Right lobe of liver (tissue), 6 donors: ENCODE measurements at regions not wholly inside any gene's neighbourhood (a gene's known extent, or its start where the extent isn't known, plus 50 kb on each side); places are given as distances from the start of the nearest gene placed in this dataset.

Source experiments
- ATAC-seq, 4 donors: fragments of 200-7000 bp; cut with Tn5 transposase; one replicate each; pipeline ENCODE4 v1.9.1; 2020; ENCODE audit warnings: mild to moderate bottlenecking in 4 of 4, moderate library complexity in 4 of 4
- DNase-seq, 3 donors: peaks; one replicate each; pipeline ENCODE4 v3.0.0-alpha.2; 2020
- H3K27ac ChIP-seq, 3 donors: fragments of 200-600 bp; one replicate each; pipeline ENCODE4 v1.8.0; 2022
- H3K27me3 ChIP-seq, 2 donors: fragments of 200-600 bp; one replicate each; pipeline ENCODE4 v1.8.0; 2022
- H3K36me3 ChIP-seq, 4 donors: fragments of 200-600 bp; sonication (generic) in 1 of 4; one replicate each; pipeline versions ENCODE4 v1.5.1 to v1.8.0; 2017 to 2022; ENCODE audit warnings: control low read depth in 1 of 4
- H3K4me1 ChIP-seq, 4 donors: fragments of 200-600 bp; sonication (generic) in 1 of 4; one replicate each; pipeline versions ENCODE4 v1.5.1 to v1.8.0; 2017 to 2022; ENCODE audit warnings: control low read depth in 1 of 4
- H3K4me3 ChIP-seq, 3 donors: fragments of 200-600 bp; one replicate each; pipeline ENCODE4 v1.8.0; 2022
- H3K9me3 ChIP-seq, 4 donors: fragments of 200-600 bp; sonication (generic) in 1 of 4; one replicate each; pipeline versions ENCODE4 v1.5.1 to v1.8.0; 2017 to 2022; ENCODE audit warnings: control low read depth in 1 of 4
- POLR2A ChIP-seq: fragments of 450-650 bp; IDR thresholded peaks from one replicate; pipeline ENCODE4 v1.6.1; 2017; ENCODE audit warnings: antibody characterized with exemption, mild to moderate bottlenecking
- WGBS: methylation state at CpG from one replicate; pipeline ENCODE4 v1.1.6; 2018; ENCODE audit warnings: low coverage, low lambda C conversion rate; ENCODE audit not compliant: insufficient coverage; ENCODE audit errors: missing lambda C conversion rate; 5-methylcytosine and 5-hydroxymethylcytosine counted together
- intact Hi-C, 2 donors: fragments of 100-400 bp; cut with DNase I; formaldehyde crosslinking; loops; one replicate each; pipeline versions ENCODE4 v1.11.2 to v1.14.1; 2022
- TF ChIP-seq, protein P1 (sequence below), 4 donors: fragments of 200-600 bp in 3 of 4; fragments of 450-650 bp in 1 of 4; IDR thresholded peaks; one replicate each; pipeline versions ENCODE4 v1.5.1 to v1.8.0; 2016 to 2022; ENCODE audit warnings: antibody characterized with exemption in 4 of 4, mild to moderate bottlenecking in 2 of 4
- donor health status: DM: no; HTN: yes; CAD: no.
- donor health status: DM: no; HTN: no; CAD: no.
- donor health status: DM: no; HTN: no; CAD: no.
- donor health status: DM: no; HTN: yes; CAD: no.
- donor health status: DM: no; HTN: yes; CAD: no.

DNA sequence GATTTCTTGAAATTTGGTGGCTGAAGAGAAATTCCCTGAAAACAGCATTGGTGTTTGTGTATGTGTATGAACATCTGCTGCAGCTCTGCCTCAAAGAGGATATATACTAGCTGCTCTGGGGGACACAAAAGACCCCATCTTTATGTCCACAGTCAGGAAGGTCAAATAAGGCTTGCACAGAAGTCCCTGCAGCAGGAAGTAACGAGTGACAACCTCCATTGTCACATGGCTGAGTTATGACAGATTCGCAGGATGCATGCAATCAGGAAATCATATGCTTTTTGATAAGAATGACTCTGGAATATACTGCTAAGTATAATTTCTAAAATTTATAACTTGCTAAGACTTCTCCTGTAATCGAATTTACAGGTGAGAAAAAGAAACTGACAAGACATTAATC, 225.9 kb upstream of the CST7 start:
- Histone ChIP-seq H3K4me3 (no peak overlapping the region), H3K4me1 (no peaks in the 10 kb centered on the region), H3K36me3 (no peaks in the 10 kb centered on the region), H3K27me3 (no peaks in the 10 kb centered on the region), H3K27ac (no peak overlapping the region), H3K9me3 (no peaks in the 10 kb centered on the region)
- DNase-seq = no peak
- no peak for ATAC-seq
- intact Hi-C loops = no loop called here
- no peak for TF ChIP-seq POLR2A
- TF ChIP-seq, protein P1, sequence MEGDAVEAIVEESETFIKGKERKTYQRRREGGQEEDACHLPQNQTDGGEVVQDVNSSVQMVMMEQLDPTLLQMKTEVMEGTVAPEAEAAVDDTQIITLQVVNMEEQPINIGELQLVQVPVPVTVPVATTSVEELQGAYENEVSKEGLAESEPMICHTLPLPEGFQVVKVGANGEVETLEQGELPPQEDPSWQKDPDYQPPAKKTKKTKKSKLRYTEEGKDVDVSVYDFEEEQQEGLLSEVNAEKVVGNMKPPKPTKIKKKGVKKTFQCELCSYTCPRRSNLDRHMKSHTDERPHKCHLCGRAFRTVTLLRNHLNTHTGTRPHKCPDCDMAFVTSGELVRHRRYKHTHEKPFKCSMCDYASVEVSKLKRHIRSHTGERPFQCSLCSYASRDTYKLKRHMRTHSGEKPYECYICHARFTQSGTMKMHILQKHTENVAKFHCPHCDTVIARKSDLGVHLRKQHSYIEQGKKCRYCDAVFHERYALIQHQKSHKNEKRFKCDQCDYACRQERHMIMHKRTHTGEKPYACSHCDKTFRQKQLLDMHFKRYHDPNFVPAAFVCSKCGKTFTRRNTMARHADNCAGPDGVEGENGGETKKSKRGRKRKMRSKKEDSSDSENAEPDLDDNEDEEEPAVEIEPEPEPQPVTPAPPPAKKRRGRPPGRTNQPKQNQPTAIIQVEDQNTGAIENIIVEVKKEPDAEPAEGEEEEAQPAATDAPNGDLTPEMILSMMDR (IDR thresholded peaks at IDR 0.05) = no peak
- WGBS = 19% methylated on average over 3 of the region's 3 CpGs

- Histone ChIP-seq H3K36me3 (no peaks in the 10 kb centered on the region), H3K9me3 (no peaks in the 10 kb centered on the region), H3K27ac (no peak overlapping the region), H3K4me3 (no peak overlapping the region), H3K4me1 (no peaks in the 10 kb centered on the region), H3K27me3 (no peaks in the 10 kb centered on the region)
- no peak for TF ChIP-seq POLR2A
- TF ChIP-seq, protein P1 (IDR thresholded peaks at IDR 0.05) = no peak
- ATAC-seq (no peak), DNase-seq (peak in 1 of 3 donors; percentile 20)
- intact Hi-C loops = no loop called here
- 39% methylated on average over 9 of the region's 13 CpGs for WGBS
These were observed 225.3 kb upstream of the CST7 start for GRCh38 chr20:24723647-24724352.

DNA sequence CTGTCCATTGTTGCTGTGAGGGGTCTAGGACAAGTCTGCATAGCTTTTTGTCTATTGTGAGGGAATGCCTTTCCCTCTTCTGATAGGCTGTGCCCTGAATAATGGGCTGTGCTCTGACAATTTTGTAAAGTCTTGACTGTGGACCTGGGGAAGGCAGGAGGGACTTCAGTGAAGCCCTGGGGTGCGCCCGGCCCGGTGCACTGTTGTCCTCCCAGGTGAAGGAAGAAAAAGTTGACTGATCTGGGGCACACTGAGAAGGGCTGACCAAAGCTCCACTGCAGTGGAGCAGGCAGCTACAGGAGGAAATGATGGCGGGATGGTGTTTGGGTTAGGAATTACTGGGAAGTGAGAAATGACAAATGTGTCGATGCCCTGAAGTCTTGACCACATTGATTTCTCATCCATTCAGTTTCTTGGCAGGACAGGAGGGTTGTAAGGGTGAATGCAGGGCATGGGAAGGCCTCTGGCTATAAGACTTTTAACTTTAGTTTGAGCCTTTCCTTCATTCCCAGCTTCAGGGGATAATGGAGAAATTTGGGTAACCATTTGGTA, 224.0 kb upstream of the CST7 start:
- TF ChIP-seq, protein P1 (IDR thresholded peaks at IDR 0.05) = no peak
- TF ChIP-seq POLR2A = no peak
- DNase-seq (peak in 1 of 3 donors; percentile 8), ATAC-seq (no peak)
- H3K4me1 ChIP-seq = no peaks in the 10 kb centered on the region
- no peaks in the 10 kb centered on the region for H3K9me3 ChIP-seq
- no peak overlapping the region for H3K4me3 ChIP-seq
- H3K27me3 ChIP-seq = no peaks in the 10 kb centered on the region
- intact Hi-C loops = no loop called here
- 87% methylated on average over 5 of the region's 5 CpGs for WGBS
- no peaks in the 10 kb centered on the region for H3K36me3 ChIP-seq
- H3K27ac ChIP-seq = no peak overlapping the region

GRCh38 chr20:24727795-24728194, 221.3 kb upstream of the CST7 start:
- ATAC-seq (no peak), DNase-seq (no peak)
- TF ChIP-seq, protein P1 (IDR thresholded peaks at IDR 0.05) = no peak
- TF ChIP-seq POLR2A = no peak
- Histone ChIP-seq H3K27ac (no peak overlapping the region), H3K36me3 (no peaks in the 10 kb centered on the region), H3K9me3 (no peaks in the 10 kb centered on the region), H3K4me1 (no peaks in the 10 kb centered on the region), H3K4me3 (no peak overlapping the region), H3K27me3 (no peaks in the 10 kb centered on the region)
- 82% methylated on average over 1 of the region's 1 CpG for WGBS
- intact Hi-C loops = no loop called here
